GM12872 (cell line): ENCODE measurements at regions not wholly inside any gene's neighbourhood (a gene's known extent, or its start where the extent isn't known, plus 50 kb on each side); places are given as distances from the start of the nearest gene placed in this dataset.

Experiments
- TF ChIP-seq, protein P1 (sequence below): IDR thresholded peaks from 3 replicates; pipeline ENCODE4 v1.5.1; 2011; ENCODE audit warnings: low read depth, mild to moderate bottlenecking, low read length, moderate library complexity; ENCODE audit not compliant: insufficient read depth

DNA sequence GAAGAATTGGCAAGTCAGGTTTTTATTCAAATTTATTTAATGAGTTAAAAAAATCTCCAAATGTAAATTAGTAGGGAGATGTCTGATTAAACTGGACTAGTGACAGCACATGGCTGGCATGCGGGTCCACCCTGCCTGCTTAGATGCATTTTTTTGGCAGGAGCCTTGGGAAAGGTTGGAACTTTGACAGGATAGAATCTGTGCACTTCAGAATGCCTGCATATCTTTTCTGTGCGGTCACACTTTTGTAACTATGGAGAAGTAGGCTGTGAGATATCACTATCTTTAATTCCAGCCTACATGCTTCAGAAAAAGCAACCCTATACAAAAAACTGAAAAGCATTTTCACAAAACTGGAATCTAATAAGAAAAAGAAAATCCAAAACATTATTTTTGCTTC lies 317.8 kb downstream of the MBD2 start:
- TF ChIP-seq, protein P1, sequence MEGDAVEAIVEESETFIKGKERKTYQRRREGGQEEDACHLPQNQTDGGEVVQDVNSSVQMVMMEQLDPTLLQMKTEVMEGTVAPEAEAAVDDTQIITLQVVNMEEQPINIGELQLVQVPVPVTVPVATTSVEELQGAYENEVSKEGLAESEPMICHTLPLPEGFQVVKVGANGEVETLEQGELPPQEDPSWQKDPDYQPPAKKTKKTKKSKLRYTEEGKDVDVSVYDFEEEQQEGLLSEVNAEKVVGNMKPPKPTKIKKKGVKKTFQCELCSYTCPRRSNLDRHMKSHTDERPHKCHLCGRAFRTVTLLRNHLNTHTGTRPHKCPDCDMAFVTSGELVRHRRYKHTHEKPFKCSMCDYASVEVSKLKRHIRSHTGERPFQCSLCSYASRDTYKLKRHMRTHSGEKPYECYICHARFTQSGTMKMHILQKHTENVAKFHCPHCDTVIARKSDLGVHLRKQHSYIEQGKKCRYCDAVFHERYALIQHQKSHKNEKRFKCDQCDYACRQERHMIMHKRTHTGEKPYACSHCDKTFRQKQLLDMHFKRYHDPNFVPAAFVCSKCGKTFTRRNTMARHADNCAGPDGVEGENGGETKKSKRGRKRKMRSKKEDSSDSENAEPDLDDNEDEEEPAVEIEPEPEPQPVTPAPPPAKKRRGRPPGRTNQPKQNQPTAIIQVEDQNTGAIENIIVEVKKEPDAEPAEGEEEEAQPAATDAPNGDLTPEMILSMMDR, result no peak

DNA sequence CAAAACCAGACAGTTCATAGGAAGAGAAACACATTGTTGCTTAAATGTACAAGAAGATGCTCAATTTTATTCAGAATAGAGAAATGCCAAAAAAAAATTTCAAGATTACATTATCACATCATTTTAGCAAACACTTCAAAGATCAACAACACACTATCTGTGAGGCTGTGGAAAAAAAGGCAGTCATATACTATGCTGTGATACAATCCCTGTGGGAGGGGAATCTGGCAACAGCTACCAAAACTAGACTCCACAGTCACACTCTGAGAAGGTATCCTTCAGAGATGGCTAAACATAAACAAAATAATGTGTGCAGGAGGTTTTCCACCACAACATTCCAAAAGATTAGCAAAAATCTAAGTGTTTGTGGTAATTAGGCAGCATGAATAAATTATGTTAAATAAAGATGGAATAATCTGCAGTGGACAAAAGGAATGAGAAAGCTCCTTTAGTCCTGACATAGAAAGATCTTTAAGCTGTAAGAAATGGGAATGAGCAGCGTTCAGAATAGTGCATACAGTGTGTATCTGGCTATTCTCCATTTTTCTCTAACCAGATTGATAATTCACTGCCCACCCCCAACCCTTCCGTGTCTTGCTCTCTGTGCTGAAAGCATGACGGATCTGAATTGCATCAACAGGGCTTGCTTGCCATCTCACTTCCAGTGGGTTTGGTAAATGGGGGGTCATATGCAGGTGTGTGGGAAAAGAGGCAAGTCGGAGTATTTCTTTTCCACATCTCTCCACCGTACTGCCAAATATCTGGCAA lies 329.6 kb downstream of the MBD2 start:
- TF ChIP-seq, protein P1, result no peak

DNA sequence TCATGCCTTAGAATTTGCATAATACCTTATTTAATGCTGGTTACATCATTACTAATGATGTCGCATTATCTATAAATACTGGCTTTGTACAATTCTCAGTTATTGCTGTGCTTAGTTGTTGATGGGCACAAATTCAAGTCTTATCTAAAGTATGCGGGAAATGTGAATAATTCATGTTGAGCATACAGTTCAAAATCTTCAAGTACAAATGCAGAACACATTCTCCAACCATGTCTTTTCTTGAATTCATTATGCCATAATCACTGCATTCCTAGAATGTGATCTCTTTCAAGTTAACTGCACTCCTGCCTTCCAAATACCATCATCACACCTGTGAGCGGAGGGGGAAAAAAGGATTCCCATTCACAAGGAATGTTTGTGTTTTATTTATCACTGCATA lies 337.0 kb downstream of the MBD2 start:
- TF ChIP-seq, protein P1, result no peak

DNA sequence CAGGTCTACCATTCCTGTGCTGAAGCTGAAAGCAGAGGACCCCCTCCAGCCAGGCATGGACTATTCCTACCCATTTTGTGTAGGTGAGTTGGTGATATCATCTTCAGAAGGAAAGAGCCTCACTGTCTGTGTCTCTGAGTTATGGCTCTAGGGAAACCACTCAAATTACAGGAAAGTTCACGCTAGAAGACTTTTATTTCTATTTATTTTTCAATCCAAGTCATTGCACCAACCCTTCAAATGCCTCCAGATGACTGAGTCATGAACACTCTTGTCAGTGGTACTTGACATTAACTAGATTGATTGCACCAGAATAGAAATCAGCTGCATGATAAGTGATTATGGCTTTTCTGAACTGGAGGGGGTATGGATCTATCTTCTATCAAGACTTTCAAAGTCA lies 338.4 kb downstream of the MBD2 start:
- TF ChIP-seq, protein P1, result no peak

DNA sequence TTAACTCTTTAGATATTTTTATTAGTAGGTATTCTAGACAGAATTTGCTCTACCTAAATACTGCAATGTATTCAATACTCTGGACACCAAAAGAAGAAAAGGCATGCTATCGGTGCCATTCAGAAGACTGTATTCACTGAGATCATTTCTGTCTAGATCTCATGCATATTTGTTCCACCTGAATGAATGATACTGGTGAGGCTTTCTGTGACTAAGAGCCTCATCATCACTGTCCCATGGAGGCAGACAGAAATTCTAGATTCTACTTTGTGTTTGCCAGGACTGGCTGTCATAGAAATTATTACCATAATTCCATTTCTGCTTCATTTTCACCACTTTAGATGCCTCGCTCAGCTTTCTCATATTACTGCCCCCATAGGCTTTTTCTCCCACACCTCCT lies 340.7 kb downstream of the MBD2 start:
- TF ChIP-seq, protein P1, result no peak

DNA sequence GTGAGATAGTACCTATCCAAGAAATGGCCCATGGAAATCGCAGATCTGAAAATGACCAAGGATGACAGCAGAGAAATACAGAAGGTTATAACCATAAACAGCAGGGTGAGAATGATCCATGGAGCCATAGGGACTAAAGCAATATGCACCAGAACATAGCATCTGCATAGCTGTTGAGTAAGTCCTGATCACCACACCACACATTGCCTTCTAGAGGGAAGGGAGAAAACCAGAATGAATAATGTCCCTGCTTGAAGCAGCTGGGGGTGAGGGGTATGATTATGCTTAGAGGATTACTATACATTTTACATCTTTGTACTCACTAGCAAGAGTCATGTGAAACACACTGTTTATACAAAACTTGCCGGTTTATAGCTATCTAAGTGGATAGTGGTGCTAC lies 350.4 kb downstream of the MBD2 start:
- TF ChIP-seq, protein P1, result no peak

DNA sequence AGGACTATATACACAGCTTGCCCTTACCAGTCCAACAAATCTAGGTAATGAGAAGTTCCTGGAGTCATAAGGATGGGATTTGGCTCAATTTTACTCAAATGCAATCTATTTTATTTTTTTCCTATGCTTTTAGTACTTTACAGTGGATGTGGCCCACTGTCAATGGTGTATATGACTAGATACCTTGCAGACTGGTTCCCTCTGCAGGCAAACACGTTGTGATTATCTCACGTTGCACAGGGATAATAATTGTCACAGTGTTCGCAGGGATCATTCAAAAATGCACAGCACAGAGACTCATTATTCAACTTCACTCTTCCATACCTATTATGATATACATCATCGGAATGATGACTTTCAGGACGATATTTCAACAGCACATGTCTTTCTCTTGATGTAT lies 359.7 kb downstream of the MBD2 start:
- TF ChIP-seq, protein P1, result no peak
